HepG2 (cell line): ENCODE measurements at regions not wholly inside any gene's neighbourhood (a gene's known extent, or its start where the extent isn't known, plus 50 kb on each side); places are given as distances from the start of the nearest gene placed in this dataset.

Experiments used
- ATAC-seq: fragments of 200-7000 bp; cut with Tn5 transposase; 3 replicates; pipeline ENCODE4 v1.9.1; 2020; ENCODE audit warnings: mild to moderate bottlenecking, moderate library complexity
- BruUV-seq: library from RNA; stranded (reverse); fragments of 400-500 nt; replicated peaks from 2 replicates; lab custom pipeline; 2021; lab: Mats Ljungman, UMichigan
- CTCF ChIA-PET: fragments of 300-600 bp; formaldehyde crosslinking; extraction: SDS; loops from one replicate; lab custom pipeline; 2021; ENCODE audit warnings: low total read pairs, inconsistent platforms, low intra/inter-chr PET ratio; lab: Yijun Ruan, JAX
- POLR2A ChIA-PET: fragments of 350-600 bp; sonication (Branson Sonifier 250); formaldehyde crosslinking; loops from one replicate; lab custom pipeline; 2020; ENCODE audit warnings: antibody characterized with exemption, inconsistent platforms; lab: Yijun Ruan, JAX
- DNase-seq: peaks from one replicate; pipeline ENCODE4 v3.0.0-alpha.2; 2015; ENCODE audit warnings: low spot score
- FAIRE-seq: peaks from 3 replicates; lab custom pipeline; 2011; peaks lifted over from hg19 to GRCh38; lab: Jason Lieb, UNC
- H2AFZ ChIP-seq: one replicate; pipeline ENCODE4 v1.6.1; 2011; ENCODE audit warnings: low read length, inconsistent platforms
- H3K27ac ChIP-seq: fragments of 300-600 bp; 3 replicates; pipeline ENCODE4 v1.8.0; 2011; ENCODE audit warnings: mixed run types, mild to moderate bottlenecking, mixed read lengths, low read length, inconsistent platforms; ENCODE audit not compliant: insufficient read depth; ENCODE audit errors: extremely low read length
- H3K27me3 ChIP-seq, 2 experiments: fragments of 200-600 bp in 1 of 2; 2 replicates in 1 of 2; 3 replicates in 1 of 2; pipeline versions ENCODE4 v1.6.0 to v1.8.0; 2011; ENCODE audit warnings: low read length in 2 of 2, mild to moderate bottlenecking in 2 of 2, moderate library complexity in 2 of 2, inconsistent platforms in 1 of 2; ENCODE audit not compliant: insufficient read depth in 2 of 2, control insufficient read depth in 1 of 2
- H3K36me3 ChIP-seq, 2 experiments: fragments of 200-600 bp in 1 of 2; replicated peaks in 1 of 2; 2 replicates in 1 of 2; 3 replicates in 1 of 2; pipeline versions ENCODE4 v1.5.1 to v1.8.0; 2011; ENCODE audit warnings: low read length in 2 of 2, inconsistent platforms in 1 of 2; ENCODE audit not compliant: insufficient read depth in 2 of 2, control insufficient read depth in 1 of 2
- H3K4me1 ChIP-seq: 2 replicates; pipeline ENCODE4 v1.5.1; 2012; ENCODE audit warnings: low read length, inconsistent platforms; ENCODE audit not compliant: insufficient read depth
- H3K4me2 ChIP-seq: 2 replicates; pipeline ENCODE4 v1.6.0; 2011; ENCODE audit warnings: low read depth, low read length, inconsistent platforms
- H3K4me3 ChIP-seq, 3 experiments: fragments of 200-600 bp in 1 of 3; sonication (generic), shearing (Covaris generic) in 1 of 3; replicated peaks in 1 of 3; 2 replicates each; pipeline ENCODE4 v1.5.1; 2011 to 2016; ENCODE audit warnings: low read length in 3 of 3, inconsistent platforms in 2 of 3, low read depth in 2 of 3, mild to moderate bottlenecking in 2 of 3, control low read depth in 1 of 3, mixed read lengths in 1 of 3; ENCODE audit not compliant: insufficient read depth in 1 of 3
- H3K79me2 ChIP-seq: one replicate; pipeline ENCODE4 v1.6.1; 2011; ENCODE audit warnings: low read length, inconsistent platforms; ENCODE audit not compliant: insufficient read depth
- H3K9ac ChIP-seq: 2 replicates; pipeline ENCODE4 v1.6.0; 2011; ENCODE audit warnings: mild to moderate bottlenecking, low read depth, low read length, inconsistent platforms; ENCODE audit not compliant: insufficient read depth
- H3K9me3 ChIP-seq: 2 replicates; pipeline ENCODE4 v1.5.1; 2012; ENCODE audit warnings: mild to moderate bottlenecking, low read length
- H4K20me1 ChIP-seq: 2 replicates; pipeline ENCODE4 v1.6.0; 2011; ENCODE audit warnings: inconsistent platforms, mild to moderate bottlenecking, low read length, moderate library complexity; ENCODE audit not compliant: insufficient read depth
- CAMTA2 ChIP-seq: sonication (generic); formaldehyde crosslinking; IDR thresholded peaks from 2 replicates; pipeline ENCODE4 v1.4.0; 2020; ENCODE audit warnings: mild to moderate bottlenecking, missing genetic modification reagents, borderline replicate concordance
- HOXD1 ChIP-seq: sonication (generic); formaldehyde crosslinking; IDR thresholded peaks from 2 replicates; pipeline ENCODE4 v1.5.0; 2020; ENCODE audit warnings: missing genetic modification reagents
- KLF13 ChIP-seq: sonication (generic); formaldehyde crosslinking; IDR thresholded peaks from 2 replicates; pipeline ENCODE4 v1.4.0; 2020; ENCODE audit warnings: mild to moderate bottlenecking, missing genetic modification reagents
- MAFG ChIP-seq: sonication (generic); formaldehyde crosslinking; IDR thresholded peaks from 2 replicates; pipeline ENCODE4 v1.5.1; 2020; ENCODE audit warnings: mild to moderate bottlenecking, missing genetic modification reagents
- PRMT3 ChIP-seq: sonication (generic); formaldehyde crosslinking; IDR thresholded peaks from 2 replicates; pipeline ENCODE4 v1.8.1; 2022; ENCODE audit warnings: low read depth, mild to moderate bottlenecking, moderate library complexity, missing genetic modification reagents, borderline replicate concordance
- SUZ12 ChIP-seq: fragments of 150-350 bp; IDR thresholded peaks from 2 replicates; pipeline ENCODE4 v1.6.1; 2014; ENCODE audit warnings: low read depth, low read length
- TP53 ChIP-seq: sonication (generic); formaldehyde crosslinking; conservative IDR thresholded peaks from 2 replicates; pipeline ENCODE4 v1.4.0; 2020; ENCODE audit warnings: missing genetic modification reagents
- ZFY ChIP-seq: sonication (generic); formaldehyde crosslinking; IDR thresholded peaks from 2 replicates; pipeline ENCODE4 v1.4.0; 2020; ENCODE audit warnings: missing genetic modification reagents
- ZNF451 ChIP-seq: sonication (generic); formaldehyde crosslinking; IDR thresholded peaks from 2 replicates; pipeline ENCODE4 v1.5.0; 2020; ENCODE audit warnings: mild to moderate bottlenecking, missing genetic modification reagents
- ZNF496 ChIP-seq: sonication (generic); formaldehyde crosslinking; IDR thresholded peaks from 2 replicates; pipeline ENCODE4 v1.8.1; 2023; ENCODE audit warnings: mild to moderate bottlenecking, moderate library complexity, missing genetic modification reagents; ENCODE audit not compliant: insufficient replicate concordance
- ZNF672 ChIP-seq: sonication (generic); formaldehyde crosslinking; IDR thresholded peaks from 2 replicates; pipeline ENCODE4 v1.8.1; 2022; ENCODE audit warnings: missing genetic modification reagents
- ZNF816 ChIP-seq: sonication (generic); formaldehyde crosslinking; IDR thresholded peaks from 2 replicates; pipeline ENCODE4 v1.8.0; 2022; ENCODE audit warnings: missing genetic modification reagents, mild to moderate bottlenecking, borderline replicate concordance
- WGBS: methylation state at CpG from one replicate; pipeline ENCODE4 v1.1.6; 2017; ENCODE audit warnings: low lambda C conversion rate; 5-methylcytosine and 5-hydroxymethylcytosine counted together
- in situ Hi-C: cut with HindIII; loops from 2 replicates; pipeline ENCODE4 v1.10.0; 2017; ENCODE audit warnings: low pct_unique_long_range_greater_than_20kb; ENCODE audit not compliant: extremely low pct_ligation_motif_present
- intact Hi-C: fragments of 100-400 bp; cut with micrococcal nuclease; formaldehyde crosslinking; loops from one replicate; pipeline ENCODE4 v1.10.0; 2022; ENCODE audit not compliant: unreplicated experiment
- TF ChIP-seq, protein P1 (sequence below): sonication (generic); formaldehyde crosslinking; IDR thresholded peaks from 2 replicates; pipeline ENCODE4 v1.9.0; 2022; ENCODE audit warnings: missing genetic modification reagents, mild to moderate bottlenecking, borderline replicate concordance
- TF ChIP-seq, protein P2 (sequence below): IDR thresholded peaks from 2 replicates; pipeline ENCODE4 v1.6.1; 2016; ENCODE audit warnings: low read depth

DNA sequence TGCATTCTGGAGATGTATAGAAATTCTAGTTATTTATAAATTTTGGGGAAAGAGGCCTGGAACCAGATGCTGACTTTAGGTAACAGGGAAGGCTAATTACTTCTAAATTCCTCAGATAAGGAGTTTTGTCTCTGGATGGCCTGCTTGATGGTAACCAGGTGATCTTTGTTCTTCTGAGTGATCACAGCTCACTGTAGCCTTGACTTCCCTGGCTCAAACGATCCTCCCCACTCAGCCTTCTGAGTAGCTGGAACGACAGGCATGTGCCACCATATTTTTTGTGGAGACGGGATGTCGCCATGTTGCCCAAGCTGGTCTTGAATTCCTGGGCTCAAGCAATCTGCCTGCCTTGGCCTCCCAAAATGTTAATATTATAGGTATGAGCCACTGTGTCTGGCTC lies 54.4 kb upstream of the MSH6 start:
- WGBS, result 53% methylated on average over 4 of the region's 4 CpGs
- H3K27ac ChIP-seq, result no peak overlapping the region
- no peak for TF ChIP-seq ZFY (CRISPR knock-in tag)
- TF ChIP-seq ZNF672, result no peak
- H3K27me3 ChIP-seq, result peaks cover 0 to 6% of the 10 kb centered on the region in 2 experiments; a peak in 2 of 5 replicates
- H3K4me2 ChIP-seq, result no peak overlapping the region
- no peaks in the 10 kb centered on the region for H4K20me1 ChIP-seq
- no peak overlapping the region for H3K4me3 ChIP-seq
- no TSS peak for BruUV-seq
- ChIA-PET POLR2A (no interaction called here), CTCF (no interaction called here)
- DNase-seq (no peak), FAIRE-seq (no peak), ATAC-seq (no peak)
- no peaks in the 10 kb centered on the region for H3K79me2 ChIP-seq
- 0 out of 2 replicates have a peak, but pooled peaks cover 4% of the 10 kb centered on the region for H3K9me3 ChIP-seq
- intact Hi-C loops, result no loop called here
- no peak overlapping the region for H3K9ac ChIP-seq
- H3K36me3 ChIP-seq, result no peaks in the 10 kb centered on the region
- in situ Hi-C loops, result no loop called here
- H3K4me1 ChIP-seq, result no peaks in the 10 kb centered on the region
- no peak overlapping the region for H2AFZ ChIP-seq

DNA sequence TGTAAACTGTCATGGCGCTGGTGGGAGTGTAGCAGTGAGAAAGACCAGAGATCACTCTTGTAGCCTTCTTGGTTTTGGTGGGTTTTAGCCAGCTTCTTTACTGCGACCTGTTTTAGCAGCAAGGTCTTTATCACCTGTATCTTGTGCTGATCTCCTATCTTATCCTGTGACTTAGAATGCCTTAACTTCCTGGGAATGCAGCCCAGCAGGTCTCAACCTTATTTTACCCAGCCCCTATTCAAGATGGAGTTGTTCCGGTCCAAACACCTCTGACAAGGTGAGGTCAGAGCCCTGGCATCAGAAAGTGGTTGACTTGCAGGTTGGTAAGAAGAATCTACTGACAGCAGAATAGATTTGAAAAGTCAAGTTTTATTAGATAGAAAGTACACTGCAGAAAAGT lies 55.0 kb upstream of the MSH6 start:
- intact Hi-C loops (no loop called here), in situ Hi-C loops (no loop called here)
- no TSS peak for BruUV-seq
- 0 out of 2 replicates have a peak, but pooled peaks cover 4% of the 10 kb centered on the region for H3K9me3 ChIP-seq
- H3K27ac ChIP-seq, result no peak overlapping the region
- H3K4me2 ChIP-seq, result no peak overlapping the region
- H3K79me2 ChIP-seq, result no peaks in the 10 kb centered on the region
- no peaks in the 10 kb centered on the region for H4K20me1 ChIP-seq
- ChIA-PET CTCF (no interaction called here), POLR2A (no interaction called here)
- FAIRE-seq (no peak), DNase-seq (no peak), ATAC-seq (no peak)
- no peaks in the 10 kb centered on the region for H3K36me3 ChIP-seq
- no peaks in the 10 kb centered on the region for H3K4me1 ChIP-seq
- WGBS, result 16% methylated on average over 3 of the region's 3 CpGs
- H3K9ac ChIP-seq, result no peak overlapping the region
- no peak overlapping the region for H3K4me3 ChIP-seq
- H2AFZ ChIP-seq, result no peak overlapping the region
- H3K27me3 ChIP-seq, result peaks cover 0 to 6% of the 10 kb centered on the region in 2 experiments; a peak in 2 of 5 replicates
- TF ChIP-seq PRMT3, result no peak
- TF ChIP-seq TP53 (CRISPR knock-in tag), result no peak
- no peak for TF ChIP-seq MAFG (CRISPR knock-in tag)
- no peak for TF ChIP-seq HOXD1 (CRISPR knock-in tag)
- TF ChIP-seq, protein P1, sequence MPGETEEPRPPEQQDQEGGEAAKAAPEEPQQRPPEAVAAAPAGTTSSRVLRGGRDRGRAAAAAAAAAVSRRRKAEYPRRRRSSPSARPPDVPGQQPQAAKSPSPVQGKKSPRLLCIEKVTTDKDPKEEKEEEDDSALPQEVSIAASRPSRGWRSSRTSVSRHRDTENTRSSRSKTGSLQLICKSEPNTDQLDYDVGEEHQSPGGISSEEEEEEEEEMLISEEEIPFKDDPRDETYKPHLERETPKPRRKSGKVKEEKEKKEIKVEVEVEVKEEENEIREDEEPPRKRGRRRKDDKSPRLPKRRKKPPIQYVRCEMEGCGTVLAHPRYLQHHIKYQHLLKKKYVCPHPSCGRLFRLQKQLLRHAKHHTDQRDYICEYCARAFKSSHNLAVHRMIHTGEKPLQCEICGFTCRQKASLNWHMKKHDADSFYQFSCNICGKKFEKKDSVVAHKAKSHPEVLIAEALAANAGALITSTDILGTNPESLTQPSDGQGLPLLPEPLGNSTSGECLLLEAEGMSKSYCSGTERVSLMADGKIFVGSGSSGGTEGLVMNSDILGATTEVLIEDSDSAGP, result no peak
- no peak for TF ChIP-seq ZNF496 (CRISPR knock-in tag)
- no peak for TF ChIP-seq SUZ12
- no peak for TF ChIP-seq ZNF816 (CRISPR knock-in tag)
- no peak for TF ChIP-seq ZNF451 (CRISPR knock-in tag)
- TF ChIP-seq, protein P2, sequence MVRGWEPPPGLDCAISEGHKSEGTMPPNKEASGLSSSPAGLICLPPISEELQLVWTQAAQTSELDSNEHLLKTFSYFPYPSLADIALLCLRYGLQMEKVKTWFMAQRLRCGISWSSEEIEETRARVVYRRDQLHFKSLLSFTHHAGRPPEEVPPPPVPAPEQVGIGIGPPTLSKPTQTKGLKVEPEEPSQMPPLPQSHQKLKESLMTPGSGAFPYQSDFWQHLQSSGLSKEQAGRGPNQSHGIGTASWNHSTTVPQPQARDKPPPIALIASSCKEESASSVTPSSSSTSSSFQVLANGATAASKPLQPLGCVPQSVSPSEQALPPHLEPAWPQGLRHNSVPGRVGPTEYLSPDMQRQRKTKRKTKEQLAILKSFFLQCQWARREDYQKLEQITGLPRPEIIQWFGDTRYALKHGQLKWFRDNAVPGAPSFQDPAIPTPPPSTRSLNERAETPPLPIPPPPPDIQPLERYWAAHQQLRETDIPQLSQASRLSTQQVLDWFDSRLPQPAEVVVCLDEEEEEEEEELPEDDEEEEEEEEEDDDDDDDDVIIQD (CRISPR knock-in tag), result no peak
- no peak for TF ChIP-seq CAMTA2 (CRISPR knock-in tag)
- TF ChIP-seq KLF13 (CRISPR knock-in tag), result no peak
